Lower leg skin (tissue), 4 donors: ENCODE measurements at regions not wholly inside any gene's neighbourhood (a gene's known extent, or its start where the extent isn't known, plus 50 kb on each side); places are given as distances from the start of the nearest gene placed in this dataset.

ENCODE experiments used
- DNase-seq, 2 donors: peaks; one replicate each; pipeline ENCODE4 v3.0.0-alpha.2; 2019; ENCODE audit warnings: low spot score in 2 of 2
- H3K4me3 ChIP-seq: fragments of 200-600 bp; sonication (generic); 2 replicates; pipeline ENCODE4 v1.5.1; 2017; ENCODE audit warnings: mild to moderate bottlenecking, low read depth; ENCODE audit not compliant: poor library complexity, severe bottlenecking
- CTCF ChIP-seq, 3 donors: fragments of 450-650 bp; IDR thresholded peaks; one replicate each; pipeline ENCODE4 v1.5.1; 2016; ENCODE audit warnings: antibody characterized with exemption in 3 of 3, mild to moderate bottlenecking in 3 of 3, moderate library complexity in 2 of 3
- POLR2A ChIP-seq, 2 donors: fragments of 450-650 bp; IDR thresholded peaks; one replicate each; pipeline ENCODE4 v1.6.1; 2016 to 2017; ENCODE audit warnings: antibody characterized with exemption in 2 of 2, mild to moderate bottlenecking in 1 of 2, moderate library complexity in 1 of 2
- WGBS, 2 donors: methylation state at CpG; one replicate each; pipeline ENCODE4 v1.1.5; 2018; 5-methylcytosine and 5-hydroxymethylcytosine counted together
- intact Hi-C: fragments of 100-400 bp; cut with DNase I; formaldehyde crosslinking; loops from one replicate; pipeline ENCODE4 v1.15.0; 2023; ENCODE audit warnings: low total_unique reads

- no peak overlapping the region for H3K4me3 ChIP-seq
- WGBS, 2 donors, result 81 to 90% methylated on average over 1 of the region's 1 CpG
- DNase-seq, result no peak
- no peak for TF ChIP-seq POLR2A (IDR thresholded peaks at IDR 0.05)
- no peak for TF ChIP-seq CTCF (IDR thresholded peaks at IDR 0.05)
- intact Hi-C loops, result no loop called here
Observed at GRCh38 chrX:94813541-94813940, 1139.5 kb downstream of the FAM133A start.

- no peak overlapping the region for H3K4me3 ChIP-seq
- 29 to 80% methylated on average over 1 of the region's 1 CpG for WGBS, 2 donors
- intact Hi-C loops, result no loop called here
- TF ChIP-seq CTCF (IDR thresholded peaks at IDR 0.05) (no peak), POLR2A (IDR thresholded peaks at IDR 0.05) (no peak)
- DNase-seq, result no peak
Observed at GRCh38 chrX:94814216-94814615, 1140.2 kb downstream of the FAM133A start.

GRCh38 chrX:94830717-94831116 is 1156.7 kb downstream of the FAM133A start:
- no peak for DNase-seq
- TF ChIP-seq POLR2A (IDR thresholded peaks at IDR 0.05) (no peak), CTCF (IDR thresholded peaks at IDR 0.05) (no peak)
- no peak overlapping the region for H3K4me3 ChIP-seq
- intact Hi-C loops, result no loop called here
- 44 to 63% methylated on average over 2 of the region's 2 CpGs for WGBS, 2 donors

- no peak for DNase-seq
- no peak overlapping the region for H3K4me3 ChIP-seq
- intact Hi-C loops, result no loop called here
- TF ChIP-seq POLR2A (IDR thresholded peaks at IDR 0.05) (no peak), CTCF (IDR thresholded peaks at IDR 0.05) (no peak)
Observed at GRCh38 chrX:94831364-94831763, 1157.4 kb downstream of the FAM133A start.

- WGBS, 2 donors, result 34 to 49% methylated on average over 3 of the region's 3 CpGs
- H3K4me3 ChIP-seq, result no peak overlapping the region
- no peak for DNase-seq
- intact Hi-C loops, result no loop called here
- TF ChIP-seq CTCF (IDR thresholded peaks at IDR 0.05), result no peak
- no peak for TF ChIP-seq POLR2A (IDR thresholded peaks at IDR 0.05)
Observed at GRCh38 chrX:94834226-94834625, 1160.2 kb downstream of the FAM133A start.

GRCh38 chrX:94850811-94851210 is 1176.8 kb downstream of the FAM133A start:
- no peak for DNase-seq
- intact Hi-C loops, result no loop called here
- TF ChIP-seq CTCF (IDR thresholded peaks at IDR 0.05), result no peak
- no peak for TF ChIP-seq POLR2A (IDR thresholded peaks at IDR 0.05)

More at GRCh38 chrX:94850811-94851210, 1176.8 kb downstream of the FAM133A start:
- no peak overlapping the region for H3K4me3 ChIP-seq
